Mammary epithelial cell (primary cell): ENCODE measurements at regions not wholly inside any gene's neighbourhood (a gene's known extent, or its start where the extent isn't known, plus 50 kb on each side); places are given as distances from the start of the nearest gene placed in this dataset.

Source experiments
- EZH2 ChIP-seq: IDR thresholded peaks from 2 replicates; pipeline ENCODE4 v1.6.1; 2012; ENCODE audit warnings: low read length, inconsistent platforms, borderline replicate concordance
- TF ChIP-seq, protein P1 (sequence below), 2 donors: IDR thresholded peaks in 1 of 2; conservative IDR thresholded peaks in 1 of 2; 2 replicates each; pipeline ENCODE4 v1.5.1; 2011 to 2012; ENCODE audit warnings: inconsistent platforms in 2 of 2, low read length in 2 of 2, mild to moderate bottlenecking in 2 of 2, control low read depth in 1 of 2, low read depth in 1 of 2; ENCODE audit not compliant: insufficient read depth in 1 of 2; ENCODE audit errors: extremely low read depth in 1 of 2

DNA sequence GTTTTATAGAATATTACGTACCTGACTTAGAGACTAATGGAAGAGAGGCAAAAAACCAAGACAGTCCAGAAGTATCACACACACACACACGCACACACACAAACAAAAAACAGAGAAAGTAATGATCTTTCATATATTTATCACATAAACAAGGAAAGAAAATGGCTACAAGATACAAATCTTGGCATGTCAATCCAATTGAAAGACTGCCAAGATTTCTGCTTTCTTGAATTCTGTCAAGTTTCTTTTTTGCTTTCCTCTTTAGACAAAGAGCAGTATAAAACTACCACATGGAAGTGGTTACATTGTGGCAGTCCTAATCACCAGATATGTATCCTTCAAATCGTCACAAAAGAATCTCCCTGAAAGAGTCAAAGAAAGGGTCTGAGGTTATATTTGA lies 2097.4 kb upstream of the AGA start:
- TF ChIP-seq, protein P1, sequence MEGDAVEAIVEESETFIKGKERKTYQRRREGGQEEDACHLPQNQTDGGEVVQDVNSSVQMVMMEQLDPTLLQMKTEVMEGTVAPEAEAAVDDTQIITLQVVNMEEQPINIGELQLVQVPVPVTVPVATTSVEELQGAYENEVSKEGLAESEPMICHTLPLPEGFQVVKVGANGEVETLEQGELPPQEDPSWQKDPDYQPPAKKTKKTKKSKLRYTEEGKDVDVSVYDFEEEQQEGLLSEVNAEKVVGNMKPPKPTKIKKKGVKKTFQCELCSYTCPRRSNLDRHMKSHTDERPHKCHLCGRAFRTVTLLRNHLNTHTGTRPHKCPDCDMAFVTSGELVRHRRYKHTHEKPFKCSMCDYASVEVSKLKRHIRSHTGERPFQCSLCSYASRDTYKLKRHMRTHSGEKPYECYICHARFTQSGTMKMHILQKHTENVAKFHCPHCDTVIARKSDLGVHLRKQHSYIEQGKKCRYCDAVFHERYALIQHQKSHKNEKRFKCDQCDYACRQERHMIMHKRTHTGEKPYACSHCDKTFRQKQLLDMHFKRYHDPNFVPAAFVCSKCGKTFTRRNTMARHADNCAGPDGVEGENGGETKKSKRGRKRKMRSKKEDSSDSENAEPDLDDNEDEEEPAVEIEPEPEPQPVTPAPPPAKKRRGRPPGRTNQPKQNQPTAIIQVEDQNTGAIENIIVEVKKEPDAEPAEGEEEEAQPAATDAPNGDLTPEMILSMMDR (conservative IDR thresholded peaks at IDR 0.05 in 1 of 2, IDR thresholded peaks at IDR 0.05 in 1 of 2; ENCODE audit: extremely low read depth in 1 of 2, insufficient read depth in 1 of 2, low read depth in 1 of 2, low read length in 2 of 2) = no peak
- TF ChIP-seq EZH2 = no peak
